Upper lobe of left lung (tissue), 6 donors: ENCODE measurements at regions not wholly inside any gene's neighbourhood (a gene's known extent, or its start where the extent isn't known, plus 50 kb on each side); places are given as distances from the start of the nearest gene placed in this dataset.

Source experiments
- ATAC-seq, 2 donors: fragments of 200-7000 bp; cut with Tn5 transposase; one replicate each; pipeline ENCODE4 v1.9.1; 2022; ENCODE audit warnings: mild to moderate bottlenecking in 2 of 2, moderate library complexity in 2 of 2; ENCODE audit not compliant: low FRiP score in 2 of 2
- DNase-seq, 2 donors: peaks; one replicate each; pipeline ENCODE4 v3.0.0-alpha.2; 2019 to 2020
- H3K27ac ChIP-seq, 4 donors: fragments of 200-600 bp; sonication (generic); one replicate each; pipeline ENCODE4 v1.5.1; 2016 to 2019
- H3K27me3 ChIP-seq, 4 donors: fragments of 200-600 bp; sonication (generic); one replicate each; pipeline ENCODE4 v1.5.1; 2017 to 2019
- H3K36me3 ChIP-seq, 4 donors: fragments of 200-600 bp; sonication (generic); one replicate each; pipeline ENCODE4 v1.5.1; 2016 to 2019
- H3K4me1 ChIP-seq, 4 donors: fragments of 200-600 bp; sonication (generic); one replicate each; pipeline ENCODE4 v1.5.1; 2018 to 2019
- H3K4me3 ChIP-seq, 4 donors: fragments of 200-600 bp; sonication (generic); one replicate each; pipeline ENCODE4 v1.5.1; 2017 to 2019; ENCODE audit warnings: mild to moderate bottlenecking in 2 of 4, moderate library complexity in 1 of 4
- H3K9me3 ChIP-seq, 4 donors: fragments of 200-600 bp; sonication (generic); one replicate each; pipeline ENCODE4 v1.5.1; 2018 to 2019
- EP300 ChIP-seq, 4 donors: sonication (generic); formaldehyde crosslinking; IDR thresholded peaks; one replicate each; pipeline ENCODE4 v1.5.1; 2017; ENCODE audit warnings: antibody characterized with exemption in 4 of 4, control low read depth in 2 of 4
- POLR2A ChIP-seq, 4 donors: fragments of 450-650 bp; IDR thresholded peaks; one replicate each; pipeline ENCODE4 v1.5.1; 2016 to 2017; ENCODE audit warnings: antibody characterized with exemption in 4 of 4, mild to moderate bottlenecking in 2 of 4
- POLR2AphosphoS5 ChIP-seq, 2 donors: sonication (generic); formaldehyde crosslinking; IDR thresholded peaks; one replicate each; pipeline ENCODE4 v1.5.1; 2017; ENCODE audit warnings: antibody characterized with exemption in 2 of 2
- WGBS, 2 donors: methylation state at CpG; one replicate each; pipeline ENCODE4 v1.1.5; 2017 to 2018; 5-methylcytosine and 5-hydroxymethylcytosine counted together
- TF ChIP-seq, protein P1 (sequence below), 6 experiments: fragments of 450-650 bp in 4 of 6; fragments of 200-600 bp in 2 of 6; sonication (generic) in 2 of 6; IDR thresholded peaks; one replicate each; pipeline ENCODE4 v1.5.1; 2016 to 2019; ENCODE audit warnings: antibody characterized with exemption in 6 of 6
- donor health status: DM: no; HTN: no; CAD: no; lungs with moderate emphysema.
- donor health status: DM: no; HTN: yes; CAD: no; lungs with severe emphysema.

DNA sequence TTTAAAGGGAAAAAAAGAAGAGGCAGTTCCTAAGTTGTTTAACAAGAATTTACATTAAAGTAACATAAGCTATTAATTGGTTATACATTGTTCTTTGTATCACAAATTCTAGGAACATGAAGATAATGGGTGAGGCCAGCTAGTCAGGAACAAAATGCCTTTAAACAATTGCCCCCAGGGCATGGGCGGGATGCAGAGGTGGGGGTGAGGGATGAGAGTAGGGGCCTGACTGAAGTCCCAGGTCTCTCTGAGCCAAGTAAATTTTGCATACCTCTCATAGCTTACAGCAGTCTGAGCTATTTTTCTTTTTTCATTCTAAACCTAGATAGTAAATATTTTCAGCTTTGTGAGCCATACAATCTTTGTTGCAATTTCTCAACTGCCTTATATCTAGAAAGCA is 77.8 kb upstream of the RNU6-1 start:
- no peak for ATAC-seq
- Histone ChIP-seq H3K4me1 (peaks cover 0 to 17% (median 16%) of the 10 kb centered on the region in 4 donors), H3K36me3 (no peaks in the 10 kb centered on the region), H3K9me3 (peaks cover 0 to 6% (median 0%) of the 10 kb centered on the region in 4 donors), H3K4me3 (no peak overlapping the region), H3K27me3 (no peaks in the 10 kb centered on the region), H3K27ac (peak overlapping the region in 2 of 4 donors; percentile 74 to 83)
- DNase-seq: no peak
- TF ChIP-seq POLR2AphosphoS5 (IDR thresholded peaks at IDR 0.05): no peak
- no peak for TF ChIP-seq POLR2A (IDR thresholded peaks at IDR 0.05)
- TF ChIP-seq, protein P1, sequence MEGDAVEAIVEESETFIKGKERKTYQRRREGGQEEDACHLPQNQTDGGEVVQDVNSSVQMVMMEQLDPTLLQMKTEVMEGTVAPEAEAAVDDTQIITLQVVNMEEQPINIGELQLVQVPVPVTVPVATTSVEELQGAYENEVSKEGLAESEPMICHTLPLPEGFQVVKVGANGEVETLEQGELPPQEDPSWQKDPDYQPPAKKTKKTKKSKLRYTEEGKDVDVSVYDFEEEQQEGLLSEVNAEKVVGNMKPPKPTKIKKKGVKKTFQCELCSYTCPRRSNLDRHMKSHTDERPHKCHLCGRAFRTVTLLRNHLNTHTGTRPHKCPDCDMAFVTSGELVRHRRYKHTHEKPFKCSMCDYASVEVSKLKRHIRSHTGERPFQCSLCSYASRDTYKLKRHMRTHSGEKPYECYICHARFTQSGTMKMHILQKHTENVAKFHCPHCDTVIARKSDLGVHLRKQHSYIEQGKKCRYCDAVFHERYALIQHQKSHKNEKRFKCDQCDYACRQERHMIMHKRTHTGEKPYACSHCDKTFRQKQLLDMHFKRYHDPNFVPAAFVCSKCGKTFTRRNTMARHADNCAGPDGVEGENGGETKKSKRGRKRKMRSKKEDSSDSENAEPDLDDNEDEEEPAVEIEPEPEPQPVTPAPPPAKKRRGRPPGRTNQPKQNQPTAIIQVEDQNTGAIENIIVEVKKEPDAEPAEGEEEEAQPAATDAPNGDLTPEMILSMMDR (IDR thresholded peaks at IDR 0.05): no peak
- TF ChIP-seq EP300 (IDR thresholded peaks at IDR 0.05): no peak
- WGBS, 2 donors: 85 to 87% methylated on average over 1 of the region's 1 CpG

DNA sequence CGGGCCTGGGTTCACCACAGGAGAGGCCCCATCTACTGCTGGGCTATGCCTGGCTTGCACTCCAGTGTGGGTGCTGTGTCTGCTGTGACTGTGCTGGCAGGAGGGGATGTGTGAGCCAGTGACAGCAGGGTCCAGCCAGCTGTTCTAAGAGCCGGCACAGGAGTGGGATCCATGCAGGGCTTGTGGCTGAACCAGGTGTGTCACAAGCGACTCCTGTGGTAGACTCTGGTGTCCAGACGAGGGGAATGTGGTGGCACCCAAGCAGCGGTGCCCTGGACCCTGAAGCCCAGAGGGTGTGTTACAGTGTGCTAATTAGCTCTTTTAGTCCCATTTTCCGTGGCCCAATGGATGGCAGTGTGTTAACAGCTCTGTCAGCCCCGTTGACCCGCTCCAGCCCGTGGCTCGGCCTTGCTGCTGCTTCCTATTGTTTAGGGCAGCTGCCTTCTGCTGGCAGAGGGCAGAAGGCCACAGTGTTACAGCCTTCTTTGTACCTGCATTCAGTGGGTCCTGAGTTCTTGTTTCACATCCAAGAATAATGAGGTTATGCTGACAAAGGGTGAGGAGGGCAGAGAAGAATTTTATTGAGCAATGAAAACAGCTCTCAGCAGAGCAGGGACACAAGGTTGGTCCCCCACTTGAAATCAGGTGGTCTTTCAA is 78.5 kb upstream of the RNU6-1 start:
- no peaks in the 10 kb centered on the region for H3K36me3 ChIP-seq
- H3K27me3 ChIP-seq: no peaks in the 10 kb centered on the region
- peak in 1 of 2 donors; percentile 25 for DNase-seq
- no peak for ATAC-seq
- H3K9me3 ChIP-seq: peaks cover 0 to 6% (median 0%) of the 10 kb centered on the region in 4 donors
- WGBS, 2 donors: 92 to 96% methylated on average over 8 to 10 of the region's 10 CpGs
- no peak for TF ChIP-seq POLR2A (IDR thresholded peaks at IDR 0.05)
- TF ChIP-seq EP300 (IDR thresholded peaks at IDR 0.05): no peak
- TF ChIP-seq, protein P1 (IDR thresholded peaks at IDR 0.05): no peak
- no peak for TF ChIP-seq POLR2AphosphoS5 (IDR thresholded peaks at IDR 0.05)
- H3K4me1 ChIP-seq: peaks cover 0 to 22% (median 18%) of the 10 kb centered on the region in 4 donors
- H3K27ac ChIP-seq: no peak overlapping the region
- no peak overlapping the region for H3K4me3 ChIP-seq

DNA sequence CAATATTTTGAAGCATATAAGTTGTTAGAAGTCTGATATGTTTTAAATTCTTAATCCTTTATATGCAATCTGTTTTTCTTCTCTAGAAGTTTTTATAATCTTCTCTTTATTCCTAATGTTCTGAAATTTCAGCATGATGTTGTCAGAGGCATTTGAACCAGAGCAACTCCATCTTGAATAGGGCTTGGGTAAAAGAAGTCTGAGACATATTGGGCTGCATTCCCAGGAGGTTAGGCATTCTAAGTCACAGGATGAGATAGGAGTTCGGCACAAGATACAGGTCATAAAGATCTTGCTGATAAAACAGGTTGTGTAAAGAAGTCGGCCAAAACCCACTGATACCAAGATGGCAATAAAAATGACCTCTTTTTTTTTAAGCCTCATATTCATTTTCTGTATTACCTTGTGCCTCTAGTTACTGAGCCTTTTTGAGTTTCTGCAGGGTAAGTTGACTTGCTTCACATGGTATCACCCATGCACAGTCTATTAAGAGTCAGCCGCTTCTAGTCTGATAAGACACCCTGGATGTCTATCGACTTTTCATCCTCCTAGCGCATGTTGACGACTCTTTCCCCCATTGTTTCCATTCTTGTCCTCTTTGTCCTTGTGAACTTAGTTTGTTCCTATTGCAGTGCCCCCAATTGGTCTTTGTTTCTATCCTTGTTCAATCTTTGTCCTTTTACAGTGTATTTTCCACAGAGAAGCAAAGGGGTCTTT is 80.8 kb upstream of the RNU6-1 start:
- TF ChIP-seq POLR2A (IDR thresholded peaks at IDR 0.05) (no peak), EP300 (IDR thresholded peaks at IDR 0.05) (no peak), POLR2AphosphoS5 (IDR thresholded peaks at IDR 0.05) (no peak)
- TF ChIP-seq, protein P1 (IDR thresholded peaks at IDR 0.05): no peak
- 94 to 95% methylated on average over 6 of the region's 6 CpGs for WGBS, 2 donors
- Histone ChIP-seq H3K4me1 (peaks cover 0 to 17% (median 6%) of the 10 kb centered on the region in 4 donors), H3K4me3 (no peak overlapping the region), H3K36me3 (no peaks in the 10 kb centered on the region), H3K27me3 (no peaks in the 10 kb centered on the region), H3K27ac (no peak overlapping the region), H3K9me3 (peaks cover 0 to 6% (median 0%) of the 10 kb centered on the region in 4 donors)
- DNase-seq (no peak), ATAC-seq (no peak)

DNA sequence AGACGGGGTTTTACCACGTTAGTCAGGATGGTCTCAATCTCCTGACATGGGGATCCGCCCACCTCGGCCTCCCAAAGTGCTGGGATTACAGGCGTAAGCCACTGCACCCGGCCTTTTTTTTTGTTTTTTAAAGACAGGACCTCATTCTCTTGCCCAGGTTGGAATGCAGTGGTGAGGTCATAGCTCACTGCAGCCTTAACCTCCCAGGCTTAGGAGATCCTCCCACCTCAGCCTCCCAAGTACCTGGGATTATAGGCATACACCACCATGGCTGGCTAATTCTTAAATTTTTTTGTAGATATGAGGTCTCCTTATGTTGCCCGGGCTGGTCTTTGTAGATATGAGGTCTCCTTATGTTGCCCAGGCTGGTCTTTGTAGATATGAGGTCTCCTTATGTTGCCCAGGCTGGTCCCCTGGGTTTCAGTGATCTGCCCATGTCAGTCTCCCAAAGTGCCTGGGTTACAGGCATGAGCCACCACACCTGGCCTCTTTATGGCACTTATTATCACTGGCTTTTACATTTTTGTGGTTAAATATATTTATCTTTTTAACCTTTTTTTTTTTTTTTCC is 82.3 kb upstream of the RNU6-1 start:
- Histone ChIP-seq H3K4me1 (peaks cover 0 to 11% (median 7%) of the 10 kb centered on the region in 4 donors), H3K36me3 (no peaks in the 10 kb centered on the region), H3K27me3 (no peaks in the 10 kb centered on the region), H3K27ac (no peak overlapping the region), H3K9me3 (peaks cover 0 to 6% (median 0%) of the 10 kb centered on the region in 4 donors), H3K4me3 (no peak overlapping the region)
- 93 to 96% methylated on average over 7 of the region's 7 CpGs for whole genome bisulfite sequencing, 2 donors
- DNase-seq: no peak
- TF ChIP-seq POLR2A (IDR thresholded peaks at IDR 0.05) (no peak), EP300 (IDR thresholded peaks at IDR 0.05) (no peak), POLR2AphosphoS5 (IDR thresholded peaks at IDR 0.05) (no peak)
- TF ChIP-seq, protein P1 (IDR thresholded peaks at IDR 0.05): no peak
- no peak for ATAC-seq
